ENCODE measurements at regions not wholly inside any gene's neighbourhood (a gene's known extent, or its start where the extent isn't known, plus 50 kb on each side); places are given as distances from the start of the nearest gene placed in this dataset.
A peak's percentile ranks its signal among the peaks of the same experiment; 100 is the strongest.

- peaks cover 8% of the 10 kb centered on the region for H3K9me3 Mint-ChIP-seq
- ATAC-seq (no peak), DNase-seq (ENCODE audit: low spot score) (no peak)
- no peaks in the 10 kb centered on the region for H3K36me3 Mint-ChIP-seq
- H3K4me1 Mint-ChIP-seq (ENCODE audit: low read depth in 2 of 2) = no peaks in the 10 kb centered on the region
- H3K27ac Mint-ChIP-seq = no peak overlapping the region
- no peak overlapping the region for H3K4me3 Mint-ChIP-seq
- H3K27me3 Mint-ChIP-seq = no peaks in the 10 kb centered on the region
Observed at GRCh38 chr4:175459571-175459970, 352.5 kb downstream of the GPM6A start.

- no peaks in the 10 kb centered on the region for H3K36me3 Mint-ChIP-seq
- ATAC-seq (no peak), DNase-seq (ENCODE audit: low spot score) (no peak)
- peaks cover 11% of the 10 kb centered on the region for H3K9me3 Mint-ChIP-seq
- no peaks in the 10 kb centered on the region for H3K4me1 Mint-ChIP-seq (ENCODE audit: low read depth in 2 of 2)
- H3K4me3 Mint-ChIP-seq = no peak overlapping the region
- H3K27me3 Mint-ChIP-seq = no peaks in the 10 kb centered on the region
- H3K27ac Mint-ChIP-seq = no peak overlapping the region
Observed at GRCh38 chr4:175460414-175460813, 351.6 kb downstream of the GPM6A start.

GRCh38 chr4:175469514-175469913 lies 342.6 kb downstream of the GPM6A start:
- ATAC-seq (no peak), DNase-seq (ENCODE audit: low spot score) (no peak)
- H3K4me3 Mint-ChIP-seq = no peak overlapping the region
- H3K27ac Mint-ChIP-seq = no peak overlapping the region
- no peaks in the 10 kb centered on the region for H3K4me1 Mint-ChIP-seq (ENCODE audit: low read depth in 2 of 2)
- H3K27me3 Mint-ChIP-seq = no peaks in the 10 kb centered on the region
- H3K9me3 Mint-ChIP-seq = peaks cover 20% of the 10 kb centered on the region
- no peaks in the 10 kb centered on the region for H3K36me3 Mint-ChIP-seq

GRCh38 chr4:175470131-175470530 lies 341.9 kb downstream of the GPM6A start:
- no peak for ATAC-seq
- Mint-ChIP-seq H3K36me3 (no peaks in the 10 kb centered on the region), H3K27ac (no peak overlapping the region), H3K27me3 (no peaks in the 10 kb centered on the region), H3K4me3 (no peak overlapping the region), H3K9me3 (peaks cover 20% of the 10 kb centered on the region), H3K4me1 (ENCODE audit: low read depth in 2 of 2) (no peaks in the 10 kb centered on the region)
- no peak for DNase-seq (ENCODE audit: low spot score)

- H3K27ac Mint-ChIP-seq = no peak overlapping the region
- no peaks in the 10 kb centered on the region for H3K4me1 Mint-ChIP-seq (ENCODE audit: low read depth in 2 of 2)
- no peak for ATAC-seq
- no peaks in the 10 kb centered on the region for H3K27me3 Mint-ChIP-seq
- no peak for DNase-seq (ENCODE audit: low spot score)
- H3K36me3 Mint-ChIP-seq = no peaks in the 10 kb centered on the region
- H3K9me3 Mint-ChIP-seq = no peaks in the 10 kb centered on the region
- H3K4me3 Mint-ChIP-seq = no peak overlapping the region
Observed at GRCh38 chr4:175480404-175480803, 331.7 kb downstream of the GPM6A start.

- DNase-seq (ENCODE audit: low spot score) (no peak), ATAC-seq (peak in 1 of 2 donors; percentile 53)
- H3K4me3 Mint-ChIP-seq = no peak overlapping the region
- H3K27me3 Mint-ChIP-seq = no peaks in the 10 kb centered on the region
- H3K4me1 Mint-ChIP-seq (ENCODE audit: low read depth in 2 of 2) = no peaks in the 10 kb centered on the region
- H3K36me3 Mint-ChIP-seq = peaks cover 16% of the 10 kb centered on the region
- H3K9me3 Mint-ChIP-seq = peaks cover 12% of the 10 kb centered on the region
- no peak overlapping the region for H3K27ac Mint-ChIP-seq
Observed at GRCh38 chr4:175499735-175500352, 312.2 kb downstream of the GPM6A start.

GRCh38 chr4:175504318-175504717 lies 307.7 kb downstream of the GPM6A start:
- H3K27ac Mint-ChIP-seq = no peak overlapping the region
- no peaks in the 10 kb centered on the region for H3K27me3 Mint-ChIP-seq
- H3K9me3 Mint-ChIP-seq = peaks cover 15% of the 10 kb centered on the region
- no peak overlapping the region for H3K4me3 Mint-ChIP-seq
- H3K4me1 Mint-ChIP-seq (ENCODE audit: low read depth in 2 of 2) = no peaks in the 10 kb centered on the region
- ATAC-seq (no peak), DNase-seq (ENCODE audit: low spot score) (no peak)
- H3K36me3 Mint-ChIP-seq = peaks cover 15% of the 10 kb centered on the region

GRCh38 chr4:175509320-175509719 lies 302.7 kb downstream of the GPM6A start:
- ATAC-seq (no peak), DNase-seq (ENCODE audit: low spot score) (no peak)
- no peaks in the 10 kb centered on the region for H3K27me3 Mint-ChIP-seq
- peaks cover 4% of the 10 kb centered on the region for H3K36me3 Mint-ChIP-seq
- no peak overlapping the region for H3K4me3 Mint-ChIP-seq
- peaks cover 13% of the 10 kb centered on the region for H3K9me3 Mint-ChIP-seq
- H3K4me1 Mint-ChIP-seq (ENCODE audit: low read depth in 2 of 2) = no peaks in the 10 kb centered on the region
- no peak overlapping the region for H3K27ac Mint-ChIP-seq

- no peak overlapping the region for H3K4me3 Mint-ChIP-seq
- no peaks in the 10 kb centered on the region for H3K27me3 Mint-ChIP-seq
- H3K27ac Mint-ChIP-seq = no peak overlapping the region
- DNase-seq (ENCODE audit: low spot score) (no peak), ATAC-seq (no peak)
- peaks cover 4% of the 10 kb centered on the region for H3K36me3 Mint-ChIP-seq
- no peaks in the 10 kb centered on the region for H3K4me1 Mint-ChIP-seq (ENCODE audit: low read depth in 2 of 2)
- peaks cover 13% of the 10 kb centered on the region for H3K9me3 Mint-ChIP-seq
Observed at GRCh38 chr4:175511861-175512260, 300.2 kb downstream of the GPM6A start.

- DNase-seq (ENCODE audit: low spot score) (no peak), ATAC-seq (no peak)
- Mint-ChIP-seq H3K4me3 (no peak overlapping the region), H3K27me3 (no peaks in the 10 kb centered on the region), H3K36me3 (peaks cover 4% of the 10 kb centered on the region), H3K27ac (no peak overlapping the region), H3K9me3 (peaks cover 9% of the 10 kb centered on the region), H3K4me1 (ENCODE audit: low read depth in 2 of 2) (no peaks in the 10 kb centered on the region)
Observed at GRCh38 chr4:175514174-175514573, 297.9 kb downstream of the GPM6A start.

- Mint-ChIP-seq H3K27ac (no peak overlapping the region), H3K9me3 (peaks cover 11% of the 10 kb centered on the region), H3K27me3 (no peaks in the 10 kb centered on the region), H3K4me3 (no peak overlapping the region), H3K4me1 (ENCODE audit: low read depth in 2 of 2) (no peaks in the 10 kb centered on the region), H3K36me3 (no peaks in the 10 kb centered on the region)
- ATAC-seq (no peak), DNase-seq (ENCODE audit: low spot score) (no peak)
Observed at GRCh38 chr4:175530655-175531054, 281.4 kb downstream of the GPM6A start.

- no peak for ATAC-seq
- no peak for DNase-seq (ENCODE audit: low spot score)
- Mint-ChIP-seq H3K9me3 (peaks cover 8% of the 10 kb centered on the region), H3K4me1 (ENCODE audit: low read depth in 2 of 2) (no peaks in the 10 kb centered on the region), H3K27me3 (no peaks in the 10 kb centered on the region), H3K4me3 (no peak overlapping the region), H3K27ac (no peak overlapping the region), H3K36me3 (no peaks in the 10 kb centered on the region)
Observed at GRCh38 chr4:175531405-175532091, 280.5 kb downstream of the GPM6A start.

- H3K36me3 Mint-ChIP-seq = no peaks in the 10 kb centered on the region
- no peak for DNase-seq (ENCODE audit: low spot score)
- no peak overlapping the region for H3K4me3 Mint-ChIP-seq
- no peaks in the 10 kb centered on the region for H3K4me1 Mint-ChIP-seq (ENCODE audit: low read depth in 2 of 2)
- no peak overlapping the region for H3K27ac Mint-ChIP-seq
- H3K9me3 Mint-ChIP-seq = peaks cover 10% of the 10 kb centered on the region
- no peaks in the 10 kb centered on the region for H3K27me3 Mint-ChIP-seq
- no peak for ATAC-seq
Observed at GRCh38 chr4:175536852-175537453, 275.1 kb downstream of the GPM6A start.

GRCh38 chr4:175539498-175539897 lies 272.6 kb downstream of the GPM6A start:
- no peaks in the 10 kb centered on the region for H3K4me1 Mint-ChIP-seq (ENCODE audit: low read depth in 2 of 2)
- no peaks in the 10 kb centered on the region for H3K27me3 Mint-ChIP-seq
- no peak overlapping the region for H3K4me3 Mint-ChIP-seq
- H3K9me3 Mint-ChIP-seq = peaks cover 8% of the 10 kb centered on the region
- ATAC-seq (no peak), DNase-seq (ENCODE audit: low spot score) (no peak)
- H3K27ac Mint-ChIP-seq = no peak overlapping the region
- no peaks in the 10 kb centered on the region for H3K36me3 Mint-ChIP-seq
